DMS53 (cell line): ENCODE measurements at regions not wholly inside any gene's neighbourhood (a gene's known extent, or its start where the extent isn't known, plus 50 kb on each side); places are given as distances from the start of the nearest gene placed in this dataset.
A peak's percentile ranks its signal among the peaks of the same experiment; 100 is the strongest.
"Not testable (repeated sequence)": the region's sequence is repeated elsewhere in the genome, so short reads cannot be mapped to it uniquely, and the experiment has no call there.

ENCODE experiments used
- DNase-seq: peaks from one replicate; lab custom pipeline; 2025; lab: John Stamatoyannopoulos, UW

- DNase-seq, result no peak
These were observed 227.5 kb upstream of the LRIG3 start for GRCh38 chr12:59147791-59148190.

GRCh38 chr12:59142183-59142790, 222.0 kb upstream of the LRIG3 start:
- no peak for DNase-seq

- no peak for DNase-seq
These were observed 214.4 kb upstream of the LRIG3 start for GRCh38 chr12:59134750-59135149.

GRCh38 chr12:59131462-59131861, 211.2 kb upstream of the LRIG3 start:
- DNase-seq, result no peak

GRCh38 chr12:59122784-59123183, 202.5 kb upstream of the LRIG3 start:
- no peak for DNase-seq

- no peak for DNase-seq
These were observed 201.1 kb upstream of the LRIG3 start for GRCh38 chr12:59121451-59121850.

GRCh38 chr12:59119676-59120075, 199.4 kb upstream of the LRIG3 start:
- peak; percentile 52 for DNase-seq

- DNase-seq, result peak; percentile 80
These were observed 198.1 kb upstream of the LRIG3 start for GRCh38 chr12:59118356-59118755.

- no peak for DNase-seq
These were observed 195.7 kb upstream of the LRIG3 start for GRCh38 chr12:59115995-59116394.

GRCh38 chr12:59115526-59115925, 195.2 kb upstream of the LRIG3 start:
- DNase-seq, result no peak

GRCh38 chr12:59113831-59114615, 193.7 kb upstream of the LRIG3 start:
- DNase-seq, result peak; percentile 94

GRCh38 chr12:59111851-59112250, 191.5 kb upstream of the LRIG3 start:
- DNase-seq, result no peak

- DNase-seq, result not testable (repeated sequence)
These were observed 188.2 kb upstream of the LRIG3 start for GRCh38 chr12:59108516-59108915.

GRCh38 chr12:59100585-59100984, 180.3 kb upstream of the LRIG3 start:
- DNase-seq, result no peak

- no peak for DNase-seq
These were observed 177.6 kb upstream of the LRIG3 start for GRCh38 chr12:59097876-59098275.

- DNase-seq, result no peak
These were observed 175.9 kb upstream of the LRIG3 start for GRCh38 chr12:59096246-59096645.

- DNase-seq, result no peak
These were observed 172.9 kb upstream of the LRIG3 start for GRCh38 chr12:59093073-59093772.

- no peak for DNase-seq
These were observed 168.4 kb upstream of the LRIG3 start for GRCh38 chr12:59088673-59089072.

GRCh38 chr12:59087691-59088090, 167.4 kb upstream of the LRIG3 start:
- no peak for DNase-seq

GRCh38 chr12:59087077-59087673, 166.9 kb upstream of the LRIG3 start:
- peak; percentile 50 for DNase-seq

GRCh38 chr12:59086126-59086525, 165.8 kb upstream of the LRIG3 start:
- peak; percentile 70 for DNase-seq

- peak; percentile 19 for DNase-seq
These were observed 165.4 kb upstream of the LRIG3 start for GRCh38 chr12:59085690-59086089.
